CD4-positive, alpha-beta T cell (primary cell): ENCODE measurements at regions not wholly inside any gene's neighbourhood (a gene's known extent, or its start where the extent isn't known, plus 50 kb on each side); places are given as distances from the start of the nearest gene placed in this dataset.

Source experiments
- ATAC-seq: fragments of 200-7000 bp; cut with Tn5 transposase; one replicate; pipeline ENCODE4 v1.10.0; 2022; ENCODE audit warnings: mild to moderate bottlenecking; ENCODE audit not compliant: poor library complexity
- CTCF ChIA-PET: fragments of 350-600 bp; sonication (Branson Sonifier 250); formaldehyde crosslinking; loops from one replicate; lab custom pipeline; 2021; ENCODE audit warnings: antibody characterized with exemption, inconsistent platforms; lab: Charles Lee
- POLR2A ChIA-PET: fragments of 350-600 bp; sonication (Branson Sonifier 250); formaldehyde crosslinking; loops from one replicate; lab custom pipeline; 2021; ENCODE audit warnings: antibody characterized with exemption, inconsistent platforms; lab: Charles Lee
- DNase-seq, 14 experiments: peaks; one replicate each; pipeline ENCODE4 v3.0.0-alpha.2; 2013 to 2020; ENCODE audit warnings: mixed read lengths in 2 of 14
- H3K27ac ChIP-seq, 2 donors: one replicate each; pipeline versions ENCODE4 v1.5.1 to v1.7.0; 2013; ENCODE audit warnings: low read length in 2 of 2, low read depth in 1 of 2, mild to moderate bottlenecking in 1 of 2
- H3K27me3 ChIP-seq, 2 experiments: 1 replicate in 1 of 2; 2 replicates in 1 of 2; pipeline versions ENCODE4 v1.6.1 to v1.7.0; 2013; ENCODE audit warnings: low read length in 2 of 2, control low read depth in 1 of 2, mild to moderate bottlenecking in 1 of 2, moderate library complexity in 1 of 2; ENCODE audit not compliant: insufficient read depth in 2 of 2, control insufficient read depth in 1 of 2
- H3K36me3 ChIP-seq: one replicate; pipeline ENCODE4 v1.6.1; 2013; ENCODE audit warnings: low read length, control low read depth; ENCODE audit not compliant: insufficient read depth
- H3K4me1 ChIP-seq: one replicate; pipeline ENCODE4 v1.6.1; 2013; ENCODE audit warnings: low read length, control low read depth; ENCODE audit not compliant: insufficient read depth
- H3K4me3 ChIP-seq: one replicate; pipeline ENCODE4 v1.5.1; 2013; ENCODE audit warnings: mild to moderate bottlenecking, low read length, moderate library complexity
- H3K9me3 ChIP-seq, 2 experiments: 1 replicate in 1 of 2; 2 replicates in 1 of 2; pipeline versions ENCODE4 v1.6.1 to v1.7.0; 2013; ENCODE audit warnings: low read length in 2 of 2, mild to moderate bottlenecking in 2 of 2, control low read depth in 1 of 2, moderate library complexity in 1 of 2; ENCODE audit not compliant: control insufficient read depth in 1 of 2, insufficient read depth in 1 of 2
- H3K27ac Mint-ChIP-seq: one replicate; pipeline ENCODE4 v1.8.0; 2020; ENCODE audit warnings: mixed read lengths
- H3K27me3 Mint-ChIP-seq: one replicate; pipeline ENCODE4 v1.8.0; 2021; ENCODE audit warnings: mixed read lengths
- H3K36me3 Mint-ChIP-seq: one replicate; pipeline ENCODE4 v1.8.0; 2021; ENCODE audit warnings: low read depth, mixed read lengths
- H3K4me1 Mint-ChIP-seq: one replicate; pipeline ENCODE4 v1.8.0; 2021; ENCODE audit warnings: low read depth, mixed read lengths
- H3K4me3 Mint-ChIP-seq: one replicate; pipeline ENCODE4 v1.8.0; 2020; ENCODE audit warnings: mild to moderate bottlenecking, mixed read lengths
- H3K9me3 Mint-ChIP-seq: one replicate; pipeline ENCODE4 v1.8.0; 2020; ENCODE audit warnings: mixed read lengths
- CTCF ChIP-seq: fragments of 200-600 bp; IDR thresholded peaks from one replicate; pipeline ENCODE4 v1.8.0; 2022; ENCODE audit warnings: antibody characterized with exemption, mild to moderate bottlenecking
- intact Hi-C, 2 experiments: fragments of 100-400 bp; cut with DNase I in 1 of 2; cut with micrococcal nuclease in 1 of 2; formaldehyde crosslinking; loops; one replicate each; pipeline versions ENCODE4 v1.15.1 to v1.9.0; 2023 to 2025; cut with DNase I, micrococcal nuclease

GRCh38 chr10:78860260-78860914, 208.4 kb upstream of the ZMIZ1 start:
- no peak overlapping the region for H3K27ac Mint-ChIP-seq
- POLR2A ChIA-PET = no interaction called here
- intact Hi-C loops = no loop called here
- Histone ChIP-seq H3K27ac (no peak overlapping the region), H3K4me1 (no peaks in the 10 kb centered on the region), H3K4me3 (no peak overlapping the region), H3K36me3 (no peaks in the 10 kb centered on the region), H3K9me3 (peaks cover 0 to 4% of the 10 kb centered on the region in 2 experiments), H3K27me3 (peaks cover 0 to 8% of the 10 kb centered on the region in 2 experiments)
- no peaks in the 10 kb centered on the region for H3K4me1 Mint-ChIP-seq
- peaks cover 11% of the 10 kb centered on the region for H3K27me3 Mint-ChIP-seq
- H3K36me3 Mint-ChIP-seq = no peaks in the 10 kb centered on the region
- ATAC-seq = no peak
- peak in 1 of 14 experiments; percentile 2 for DNase-seq
- CTCF ChIA-PET = no interaction called here
- no peak for TF ChIP-seq CTCF
- H3K9me3 Mint-ChIP-seq = no peaks in the 10 kb centered on the region
- H3K4me3 Mint-ChIP-seq = no peak overlapping the region

- Mint-ChIP-seq H3K36me3 (no peaks in the 10 kb centered on the region), H3K27ac (no peak overlapping the region), H3K4me3 (no peak overlapping the region), H3K4me1 (no peaks in the 10 kb centered on the region), H3K9me3 (no peaks in the 10 kb centered on the region), H3K27me3 (peaks cover 11% of the 10 kb centered on the region)
- POLR2A ChIA-PET = no interaction called here
- H3K36me3 ChIP-seq = no peaks in the 10 kb centered on the region
- no peak for TF ChIP-seq CTCF
- H3K27me3 ChIP-seq = peaks cover 0 to 8% of the 10 kb centered on the region in 2 experiments
- CTCF ChIA-PET = no interaction called here
- intact Hi-C loops = no loop called here
- DNase-seq = peak in 1 of 14 experiments; percentile 5
- no peak overlapping the region for H3K4me3 ChIP-seq
- no peak for ATAC-seq
- H3K4me1 ChIP-seq = no peaks in the 10 kb centered on the region
- peaks cover 0 to 4% of the 10 kb centered on the region in 2 experiments for H3K9me3 ChIP-seq
- H3K27ac ChIP-seq = no peak overlapping the region
These were observed 207.0 kb upstream of the ZMIZ1 start for GRCh38 chr10:78861529-78862327.

- DNase-seq (no peak), ATAC-seq (no peak)
- TF ChIP-seq CTCF = no peak
- H3K27ac ChIP-seq = no peak overlapping the region
- no peaks in the 10 kb centered on the region for H3K4me1 Mint-ChIP-seq
- H3K4me3 ChIP-seq = no peak overlapping the region
- no peaks in the 10 kb centered on the region for H3K36me3 ChIP-seq
- intact Hi-C loops = no loop called here
- H3K27ac Mint-ChIP-seq = no peak overlapping the region
- ChIA-PET POLR2A (no interaction called here), CTCF (no interaction called here)
- peaks cover 0 to 4% of the 10 kb centered on the region in 2 experiments for H3K9me3 ChIP-seq
- H3K4me3 Mint-ChIP-seq = no peak overlapping the region
- H3K9me3 Mint-ChIP-seq = no peaks in the 10 kb centered on the region
- no peaks in the 10 kb centered on the region for H3K36me3 Mint-ChIP-seq
- H3K4me1 ChIP-seq = no peaks in the 10 kb centered on the region
- peaks cover 0 to 8% of the 10 kb centered on the region in 2 experiments for H3K27me3 ChIP-seq
- H3K27me3 Mint-ChIP-seq = peaks cover 11% of the 10 kb centered on the region
These were observed 206.5 kb upstream of the ZMIZ1 start for GRCh38 chr10:78862328-78862640.
